Spleen (tissue), 7 donors: ENCODE measurements at regions not wholly inside any gene's neighbourhood (a gene's known extent, or its start where the extent isn't known, plus 50 kb on each side); places are given as distances from the start of the nearest gene placed in this dataset.
A peak's percentile ranks its signal among the peaks of the same experiment; 100 is the strongest.

ENCODE experiments used
- POLR2A ChIP-seq, 3 donors: fragments of 450-650 bp; IDR thresholded peaks; one replicate each; pipeline ENCODE4 v1.5.1; 2017; ENCODE audit warnings: antibody characterized with exemption in 3 of 3, mild to moderate bottlenecking in 1 of 3
- POLR2AphosphoS5 ChIP-seq, 3 donors: sonication (generic); formaldehyde crosslinking; IDR thresholded peaks; one replicate each; pipeline ENCODE4 v1.5.1; 2017; ENCODE audit warnings: antibody characterized with exemption in 3 of 3
- TF ChIP-seq, protein P1 (sequence below), 11 experiments: fragments of 200-600 bp in 7 of 11; fragments of 450-650 bp in 4 of 11; sonication (generic) in 4 of 11; IDR thresholded peaks in 8 of 11; conservative IDR thresholded peaks in 3 of 11; 1 replicate in 7 of 11; 2 replicates in 4 of 11; pipeline versions ENCODE4 v1.4.0 to v1.8.0; 2016 to 2021; ENCODE audit warnings: antibody characterized with exemption in 11 of 11, inconsistent platforms in 4 of 11, mild to moderate bottlenecking in 1 of 11
- donor health status: DM: no; HTN: no; CAD: no; lungs with moderate emphysema.
- donor health status: DM: no; HTN: no; CAD: no.
- donor health status: DM: no; HTN: no; CAD: no.

DNA sequence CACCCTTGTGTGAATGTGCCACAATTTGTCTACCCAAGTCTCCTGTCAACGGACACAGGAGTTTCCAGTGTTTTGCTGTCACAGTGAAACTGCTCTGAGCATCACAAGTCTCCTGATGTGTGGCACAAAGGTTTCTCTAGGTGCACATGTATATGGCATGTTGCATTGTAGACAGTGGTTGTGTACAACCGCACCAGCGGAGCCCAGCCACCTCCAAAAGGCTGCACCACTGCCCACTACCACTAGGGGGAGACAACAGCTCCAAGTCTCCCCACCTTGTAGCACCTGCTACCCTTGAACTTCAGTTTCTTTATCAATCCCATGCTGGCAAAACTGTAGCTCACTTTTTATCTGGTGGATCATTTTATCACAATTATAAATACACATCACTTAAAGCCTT lies 95.5 kb upstream of the ZNF469 start:
- TF ChIP-seq POLR2A (IDR thresholded peaks at IDR 0.05) (no peak), POLR2AphosphoS5 (IDR thresholded peaks at IDR 0.05) (no peak)
- TF ChIP-seq, protein P1, sequence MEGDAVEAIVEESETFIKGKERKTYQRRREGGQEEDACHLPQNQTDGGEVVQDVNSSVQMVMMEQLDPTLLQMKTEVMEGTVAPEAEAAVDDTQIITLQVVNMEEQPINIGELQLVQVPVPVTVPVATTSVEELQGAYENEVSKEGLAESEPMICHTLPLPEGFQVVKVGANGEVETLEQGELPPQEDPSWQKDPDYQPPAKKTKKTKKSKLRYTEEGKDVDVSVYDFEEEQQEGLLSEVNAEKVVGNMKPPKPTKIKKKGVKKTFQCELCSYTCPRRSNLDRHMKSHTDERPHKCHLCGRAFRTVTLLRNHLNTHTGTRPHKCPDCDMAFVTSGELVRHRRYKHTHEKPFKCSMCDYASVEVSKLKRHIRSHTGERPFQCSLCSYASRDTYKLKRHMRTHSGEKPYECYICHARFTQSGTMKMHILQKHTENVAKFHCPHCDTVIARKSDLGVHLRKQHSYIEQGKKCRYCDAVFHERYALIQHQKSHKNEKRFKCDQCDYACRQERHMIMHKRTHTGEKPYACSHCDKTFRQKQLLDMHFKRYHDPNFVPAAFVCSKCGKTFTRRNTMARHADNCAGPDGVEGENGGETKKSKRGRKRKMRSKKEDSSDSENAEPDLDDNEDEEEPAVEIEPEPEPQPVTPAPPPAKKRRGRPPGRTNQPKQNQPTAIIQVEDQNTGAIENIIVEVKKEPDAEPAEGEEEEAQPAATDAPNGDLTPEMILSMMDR (IDR thresholded peaks at IDR 0.05 in 8 of 11, conservative IDR thresholded peaks at IDR 0.05 in 3 of 11), result peak in 7 of 11 experiments; percentile 17 to 89 (median 41)
